Brain microvascular endothelial cell (primary cell): ENCODE measurements at regions not wholly inside any gene's neighbourhood (a gene's known extent, or its start where the extent isn't known, plus 50 kb on each side); places are given as distances from the start of the nearest gene placed in this dataset.
"Not testable (repeated sequence)": the region's sequence is repeated elsewhere in the genome, so short reads cannot be mapped to it uniquely, and the experiment has no call there.

ENCODE experiments used
- DNase-seq: peaks from one replicate; pipeline ENCODE4 v3.0.0-alpha.2; 2020
- H3K27ac ChIP-seq: fragments of 250-450 bp; sonication (Bioruptor Pico); 2 replicates; pipeline ENCODE4 v1.5.1; 2020; ENCODE audit warnings: mild to moderate bottlenecking, moderate library complexity
- H3K27me3 ChIP-seq: fragments of 250-450 bp; sonication (Bioruptor Pico); replicated peaks from 2 replicates; pipeline ENCODE4 v1.5.1; 2020; ENCODE audit warnings: mild to moderate bottlenecking
- H3K36me3 ChIP-seq: fragments of 250-450 bp; sonication (Bioruptor Pico); replicated peaks from 2 replicates; pipeline ENCODE4 v1.5.1; 2020; ENCODE audit warnings: mild to moderate bottlenecking
- H3K4me3 ChIP-seq: 2 replicates; pipeline ENCODE4 v1.5.1; 2011; ENCODE audit warnings: low read depth, mild to moderate bottlenecking, control low read depth, low read length, moderate library complexity
- in situ Hi-C: cut with HindIII; loops from 2 replicates; pipeline ENCODE4 v1.10.0; 2017; ENCODE audit warnings: low sequenced_read_pairs, low pct_ligation_motif_present
- TF ChIP-seq, protein P1 (sequence below): IDR thresholded peaks from 2 replicates; pipeline ENCODE4 v1.5.1; 2011; ENCODE audit warnings: low read depth, mild to moderate bottlenecking, moderate library complexity, low read length, control low read depth, inconsistent platforms; ENCODE audit errors: missing control alignments

- H3K4me3 ChIP-seq, result no peak overlapping the region
- in situ Hi-C loops, result no loop called here
These were observed 786.2 kb downstream of the ETS1 start for GRCh38 chr11:127800989-127801688.

DNA sequence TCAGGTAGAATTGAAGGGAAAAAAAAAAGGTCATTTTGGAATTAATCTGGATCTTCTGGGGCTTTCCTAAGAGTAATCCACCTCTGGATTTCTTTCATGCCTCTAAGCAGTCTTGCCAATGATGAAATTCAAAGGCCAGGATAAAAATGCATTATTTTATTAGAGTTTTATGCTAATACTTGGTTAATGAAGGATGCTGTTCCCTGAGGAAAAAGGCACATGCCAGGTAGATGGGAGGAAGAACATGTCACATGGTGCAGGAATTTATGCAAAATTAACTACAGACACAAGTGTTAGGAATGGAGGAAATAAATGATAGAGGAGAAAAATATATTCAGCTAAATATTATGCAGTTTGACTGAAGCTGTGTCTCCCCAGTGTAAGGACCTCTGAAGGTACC lies 792.0 kb downstream of the ETS1 start:
- Histone ChIP-seq H3K27me3 (no peaks in the 10 kb centered on the region), H3K4me3 (no peak overlapping the region), H3K36me3 (no peaks in the 10 kb centered on the region), H3K27ac (no peak overlapping the region)
- DNase-seq, result no peak
- in situ Hi-C loops, result no loop called here
- TF ChIP-seq, protein P1, sequence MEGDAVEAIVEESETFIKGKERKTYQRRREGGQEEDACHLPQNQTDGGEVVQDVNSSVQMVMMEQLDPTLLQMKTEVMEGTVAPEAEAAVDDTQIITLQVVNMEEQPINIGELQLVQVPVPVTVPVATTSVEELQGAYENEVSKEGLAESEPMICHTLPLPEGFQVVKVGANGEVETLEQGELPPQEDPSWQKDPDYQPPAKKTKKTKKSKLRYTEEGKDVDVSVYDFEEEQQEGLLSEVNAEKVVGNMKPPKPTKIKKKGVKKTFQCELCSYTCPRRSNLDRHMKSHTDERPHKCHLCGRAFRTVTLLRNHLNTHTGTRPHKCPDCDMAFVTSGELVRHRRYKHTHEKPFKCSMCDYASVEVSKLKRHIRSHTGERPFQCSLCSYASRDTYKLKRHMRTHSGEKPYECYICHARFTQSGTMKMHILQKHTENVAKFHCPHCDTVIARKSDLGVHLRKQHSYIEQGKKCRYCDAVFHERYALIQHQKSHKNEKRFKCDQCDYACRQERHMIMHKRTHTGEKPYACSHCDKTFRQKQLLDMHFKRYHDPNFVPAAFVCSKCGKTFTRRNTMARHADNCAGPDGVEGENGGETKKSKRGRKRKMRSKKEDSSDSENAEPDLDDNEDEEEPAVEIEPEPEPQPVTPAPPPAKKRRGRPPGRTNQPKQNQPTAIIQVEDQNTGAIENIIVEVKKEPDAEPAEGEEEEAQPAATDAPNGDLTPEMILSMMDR, result no peak

More at GRCh38 chr11:127800989-127801688, 786.2 kb downstream of the ETS1 start:
- H3K27ac ChIP-seq, result no peak overlapping the region
- no peak for DNase-seq
- TF ChIP-seq, protein P1, result no peak
- H3K36me3 ChIP-seq, result no peaks in the 10 kb centered on the region
- H3K27me3 ChIP-seq, result no peaks in the 10 kb centered on the region

GRCh38 chr11:127791844-127792243 lies 791.3 kb upstream of the KIRREL3 start:
- Histone ChIP-seq H3K27ac (no peak overlapping the region), H3K4me3 (no peak overlapping the region), H3K36me3 (no peaks in the 10 kb centered on the region), H3K27me3 (no peaks in the 10 kb centered on the region)
- no peak for DNase-seq
- in situ Hi-C loops, result no loop called here
- TF ChIP-seq, protein P1, result no peak

DNA sequence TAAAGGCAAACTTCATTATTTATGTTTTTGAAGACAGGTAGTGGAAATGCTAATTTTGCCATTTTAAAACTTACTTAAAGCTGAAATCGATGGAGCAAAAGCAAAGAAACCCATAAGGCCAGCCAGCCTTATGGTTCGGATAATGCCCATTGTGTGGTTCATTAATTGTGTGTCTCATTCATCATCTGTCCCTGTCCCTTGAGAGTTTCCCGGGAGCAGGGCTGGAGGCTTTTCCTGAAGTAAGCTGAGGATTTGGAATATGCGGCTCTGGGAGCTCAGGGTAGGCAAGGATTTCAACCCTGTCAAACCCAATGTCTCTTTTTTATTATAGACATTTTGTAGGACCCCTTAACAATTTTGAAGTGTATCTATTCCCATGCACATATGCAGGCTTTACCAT lies 790.0 kb upstream of the KIRREL3 start:
- Histone ChIP-seq H3K36me3 (no peaks in the 10 kb centered on the region), H3K4me3 (no peak overlapping the region), H3K27me3 (no peaks in the 10 kb centered on the region), H3K27ac (no peak overlapping the region)
- DNase-seq, result no peak
- TF ChIP-seq, protein P1, result no peak
- in situ Hi-C loops, result no loop called here

DNA sequence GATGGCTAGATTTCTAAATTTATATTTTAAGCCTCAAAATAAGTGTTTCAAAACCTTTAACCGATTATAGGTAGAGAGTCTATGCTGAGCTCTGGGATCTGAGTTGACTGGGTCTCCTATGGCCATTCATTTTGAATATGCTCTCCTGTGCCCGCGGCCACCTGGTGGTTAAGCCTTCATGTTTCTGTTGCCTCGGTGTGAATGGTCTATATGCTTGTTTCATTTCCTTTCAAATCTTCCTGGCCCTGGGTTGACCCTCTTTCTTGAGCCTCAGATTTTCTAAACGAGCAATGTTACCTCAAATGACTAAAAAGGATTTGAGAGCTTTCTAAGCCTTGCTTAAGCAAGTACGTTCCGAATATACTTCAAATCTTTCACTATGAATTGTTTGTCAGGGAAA lies 789.4 kb upstream of the KIRREL3 start:
- Histone ChIP-seq H3K36me3 (no peaks in the 10 kb centered on the region), H3K4me3 (no peak overlapping the region), H3K27me3 (no peaks in the 10 kb centered on the region), H3K27ac (no peak overlapping the region)
- DNase-seq, result peak; percentile 0
- TF ChIP-seq, protein P1, result peak; percentile 65
- in situ Hi-C loops, result no loop called here

DNA sequence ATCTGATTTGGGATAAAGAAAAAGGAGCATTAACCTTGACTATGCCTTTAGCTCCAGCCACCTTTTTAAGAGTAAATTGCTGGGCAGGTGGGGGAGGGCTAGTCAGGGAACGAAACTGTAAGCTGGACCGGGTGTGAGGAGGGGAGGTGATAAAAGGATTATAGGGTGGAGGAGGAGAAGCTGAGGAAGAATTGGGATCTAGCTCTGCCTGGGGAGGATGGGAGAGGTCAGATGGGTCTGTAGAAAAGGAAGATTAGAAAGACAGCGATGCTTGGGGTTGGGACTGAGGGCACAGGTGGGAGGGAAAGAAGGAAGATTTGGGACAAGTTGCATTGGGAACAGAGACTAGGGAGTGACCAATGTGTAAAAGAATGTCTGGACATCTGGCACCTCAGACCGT lies 772.4 kb upstream of the KIRREL3 start:
- H3K4me3 ChIP-seq, H3K27me3 ChIP-seq, H3K36me3 ChIP-seq, H3K27ac ChIP-seq, in situ Hi-C loops, DNase-seq: not testable (repeated sequence)

GRCh38 chr11:127768931-127769330 lies 768.4 kb upstream of the KIRREL3 start:
- DNase-seq, H3K27ac ChIP-seq, H3K36me3 ChIP-seq, in situ Hi-C loops, H3K27me3 ChIP-seq, H3K4me3 ChIP-seq: not testable (repeated sequence)
